NT2/D1 (cell line): ENCODE measurements at regions not wholly inside any gene's neighbourhood (a gene's known extent, or its start where the extent isn't known, plus 50 kb on each side); places are given as distances from the start of the nearest gene placed in this dataset.

Experiments
- DNase-seq: peaks from one replicate; pipeline ENCODE4 v3.0.0-alpha.2; 2011; ENCODE audit warnings: low read depth, low spot score
- H3K27me3 ChIP-seq: 2 replicates; pipeline ENCODE4 v1.6.0; 2011; ENCODE audit warnings: mild to moderate bottlenecking; ENCODE audit not compliant: insufficient read length, insufficient read depth
- H3K36me3 ChIP-seq: 2 replicates; pipeline ENCODE4 v1.6.1; 2011; ENCODE audit warnings: mild to moderate bottlenecking, low read length, mixed read lengths; ENCODE audit not compliant: insufficient read depth, insufficient read length
- H3K4me1 ChIP-seq: 2 replicates; pipeline ENCODE4 v1.5.1; 2011; ENCODE audit not compliant: insufficient read depth, insufficient read length
- H3K4me3 ChIP-seq: 2 replicates; pipeline ENCODE4 v1.5.1; 2011; ENCODE audit warnings: low read depth; ENCODE audit not compliant: insufficient read length
- H3K9ac ChIP-seq: 2 replicates; pipeline ENCODE4 v1.6.0; 2011; ENCODE audit warnings: low read depth; ENCODE audit not compliant: insufficient read length
- H3K9me3 ChIP-seq: 2 replicates; pipeline ENCODE4 v1.5.1; 2011; ENCODE audit warnings: mild to moderate bottlenecking, low read length; ENCODE audit not compliant: insufficient read depth
- SUZ12 ChIP-seq: IDR thresholded peaks from 2 replicates; pipeline ENCODE4 v1.6.1; 2011; ENCODE audit not compliant: insufficient read length, insufficient read depth; ENCODE audit errors: extremely low read depth
- YY1 ChIP-seq: IDR thresholded peaks from 2 replicates; pipeline ENCODE4 v1.6.1; 2011; ENCODE audit not compliant: insufficient read length, insufficient read depth
- ZNF274 ChIP-seq: IDR thresholded peaks from 2 replicates; pipeline ENCODE4 v1.6.1; 2011; ENCODE audit warnings: mild to moderate bottlenecking, low read depth, low read length

DNA sequence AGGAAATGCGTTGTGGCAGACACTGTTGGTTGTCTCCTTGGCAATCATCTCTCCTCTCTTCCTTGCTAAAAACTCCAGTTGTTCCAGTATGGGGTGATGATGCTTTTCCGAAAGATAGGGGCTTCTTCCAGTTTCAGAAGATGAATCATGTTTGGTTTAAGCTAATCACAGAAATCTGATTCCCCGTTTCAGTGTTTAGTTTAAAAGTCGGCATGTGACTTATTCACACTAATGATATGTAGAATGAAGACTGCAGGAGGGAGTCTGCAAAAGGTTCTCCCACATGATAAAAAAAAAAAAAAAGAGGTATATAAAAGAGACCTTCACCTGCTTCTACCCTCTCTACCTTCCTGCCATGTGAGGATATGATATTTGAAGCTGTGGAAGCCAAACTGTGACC, 239.0 kb upstream of the SIX2 start:
- DNase-seq: no peak
- H3K9ac ChIP-seq: no peak overlapping the region
- no peak overlapping the region for H3K4me3 ChIP-seq
- H3K4me1 ChIP-seq: no peaks in the 10 kb centered on the region
- H3K36me3 ChIP-seq: no peaks in the 10 kb centered on the region
- no peaks in the 10 kb centered on the region for H3K9me3 ChIP-seq
- H3K27me3 ChIP-seq: no peaks in the 10 kb centered on the region
- TF ChIP-seq YY1: no peak
- no peak for TF ChIP-seq ZNF274
- TF ChIP-seq SUZ12: no peak

DNA sequence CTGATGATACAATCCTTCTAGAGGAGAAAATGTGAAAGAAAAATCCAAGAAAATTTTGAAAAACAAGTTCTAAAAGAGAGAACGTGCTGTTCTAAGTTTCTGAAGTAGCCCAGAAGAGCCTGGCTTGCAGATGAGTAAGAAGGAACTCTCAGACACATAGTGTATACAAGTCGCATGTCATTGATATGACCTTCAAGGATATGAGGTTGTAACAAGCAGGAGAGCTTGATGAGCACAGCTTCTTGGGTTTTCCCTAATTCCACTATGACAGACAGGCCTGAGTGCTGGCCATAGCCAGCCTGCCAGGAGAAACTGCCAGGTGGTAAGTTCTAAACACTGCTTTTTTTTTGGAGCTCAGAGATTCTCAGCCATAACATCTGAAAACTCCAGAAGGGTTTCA, 235.7 kb upstream of the SIX2 start:
- Histone ChIP-seq H3K27me3 (no peaks in the 10 kb centered on the region), H3K9me3 (no peaks in the 10 kb centered on the region), H3K4me3 (no peak overlapping the region), H3K9ac (no peak overlapping the region), H3K4me1 (no peaks in the 10 kb centered on the region), H3K36me3 (no peaks in the 10 kb centered on the region)
- TF ChIP-seq SUZ12: no peak
- TF ChIP-seq YY1: no peak
- no peak for DNase-seq

DNA sequence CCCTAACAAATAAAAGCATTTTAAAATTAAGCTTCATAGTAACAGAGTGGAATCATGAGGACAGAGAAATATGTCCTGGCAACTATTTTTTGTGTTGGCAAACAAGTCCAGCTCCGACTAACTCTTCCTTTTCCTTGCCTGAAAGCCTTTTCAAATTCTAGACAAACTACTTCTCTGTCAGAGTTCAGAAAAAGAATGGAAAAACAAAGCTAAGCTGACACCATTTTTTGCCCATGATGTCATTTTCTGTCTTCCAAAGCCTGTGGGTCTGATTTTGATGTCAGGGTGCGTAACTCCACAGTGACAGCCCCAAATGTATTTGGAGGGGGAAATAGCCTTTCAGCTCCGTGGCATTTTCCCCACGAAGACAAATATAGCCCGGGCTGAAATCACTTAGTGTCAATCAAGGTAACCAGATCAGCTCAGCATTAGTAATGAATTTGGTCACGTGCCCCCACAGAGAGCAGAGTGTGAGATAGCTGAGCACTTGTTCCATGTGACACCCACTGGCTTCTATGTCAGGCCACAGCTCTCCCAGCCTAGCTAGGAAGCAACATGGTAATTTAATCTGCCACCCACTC, 233.0 kb upstream of the SIX2 start:
- H3K4me3 ChIP-seq: no peak overlapping the region

DNA sequence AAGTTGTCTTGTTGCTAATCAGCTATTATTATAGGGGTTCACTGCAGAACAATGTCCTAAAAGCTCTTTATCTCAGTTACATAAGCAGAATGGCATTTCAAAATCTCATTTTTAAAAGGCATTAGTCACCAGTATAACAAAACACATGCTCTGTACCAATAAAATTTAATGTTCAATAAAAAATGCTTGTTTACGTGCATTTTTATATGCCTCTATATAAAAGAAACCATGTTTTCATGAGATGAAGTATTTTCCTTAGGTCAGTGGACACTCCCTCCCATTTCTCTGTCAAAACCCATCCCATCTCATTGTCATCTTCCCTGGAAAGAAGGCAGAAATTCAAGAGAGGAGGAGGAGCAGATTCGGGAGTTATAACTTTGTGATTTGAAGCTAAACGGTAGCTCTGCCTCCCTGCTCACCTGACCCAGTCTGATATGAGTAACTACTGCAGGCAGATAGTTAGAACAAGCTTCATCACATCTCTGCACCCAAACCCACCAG, 231.9 kb upstream of the SIX2 start:
- H3K9ac ChIP-seq: no peak overlapping the region
- DNase-seq: no peak
- TF ChIP-seq SUZ12 (no peak), YY1 (no peak), ZNF274 (no peak)

More for the DNA sequence above, 233.0 kb upstream of the SIX2 start:
- Histone ChIP-seq H3K36me3 (no peaks in the 10 kb centered on the region), H3K27me3 (no peaks in the 10 kb centered on the region), H3K4me1 (no peaks in the 10 kb centered on the region), H3K9me3 (no peaks in the 10 kb centered on the region), H3K9ac (no peak overlapping the region)
- TF ChIP-seq SUZ12 (no peak), ZNF274 (no peak), YY1 (no peak)
- no peak for DNase-seq

DNA sequence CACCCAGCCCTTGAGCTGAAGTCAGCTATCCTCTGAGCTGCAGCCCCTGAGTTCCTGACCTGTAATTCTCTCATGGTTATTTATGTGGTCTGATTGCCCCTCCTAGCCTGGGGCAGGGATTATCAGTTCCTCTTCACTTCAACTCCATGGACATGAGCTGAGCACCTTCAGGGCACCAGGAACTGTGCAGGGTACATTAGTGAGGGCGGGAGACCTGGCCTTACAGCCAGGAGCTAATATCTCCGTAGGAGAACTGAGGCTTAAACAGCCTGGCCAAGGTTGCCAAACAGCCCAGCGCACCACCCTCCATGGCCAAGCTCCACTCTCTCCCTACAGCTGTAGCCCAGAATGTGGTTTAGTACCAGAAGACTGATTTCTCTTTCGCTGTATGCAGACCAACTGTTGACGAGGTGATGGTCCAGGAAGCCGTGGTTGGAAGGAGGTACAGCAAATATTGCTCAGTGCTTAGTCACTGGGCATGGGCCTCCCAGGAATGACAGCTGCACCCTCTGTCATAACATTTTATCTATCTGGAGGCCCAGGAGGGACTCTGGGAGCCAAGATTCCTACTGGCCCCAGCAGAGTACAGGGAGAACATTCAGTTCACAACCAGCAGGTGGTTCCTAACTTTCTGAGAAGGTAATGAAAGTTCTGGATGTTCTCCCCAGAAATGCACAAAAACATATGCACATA, 228.7 kb upstream of the SIX2 start:
- H3K4me3 ChIP-seq: no peak overlapping the region

More for the DNA sequence above, 231.9 kb upstream of the SIX2 start:
- Histone ChIP-seq H3K4me1 (no peaks in the 10 kb centered on the region), H3K9me3 (no peaks in the 10 kb centered on the region), H3K4me3 (no peak overlapping the region), H3K36me3 (no peaks in the 10 kb centered on the region), H3K27me3 (no peaks in the 10 kb centered on the region)

DNA sequence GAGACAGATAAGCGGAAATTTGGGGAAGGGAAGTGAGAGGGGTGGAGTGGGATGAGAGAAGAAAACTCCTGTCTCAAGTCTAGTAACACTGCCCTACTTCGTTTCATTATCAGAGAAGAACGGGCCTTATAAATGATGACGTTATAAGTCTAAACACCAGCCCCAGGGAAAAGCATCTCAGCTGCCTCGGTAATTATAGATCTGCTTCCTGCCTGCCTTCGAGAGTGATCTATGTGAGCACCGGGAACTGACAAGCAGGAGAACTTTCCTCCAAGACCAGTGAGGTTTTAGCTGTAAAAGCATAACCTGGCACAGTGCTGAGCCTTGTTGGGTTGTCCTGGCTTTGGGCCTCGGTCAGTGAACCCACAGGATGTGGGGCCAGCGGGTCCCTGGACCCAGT, 227.9 kb upstream of the SIX2 start:
- Histone ChIP-seq H3K36me3 (no peaks in the 10 kb centered on the region), H3K27me3 (no peaks in the 10 kb centered on the region), H3K9me3 (no peaks in the 10 kb centered on the region), H3K4me1 (no peaks in the 10 kb centered on the region), H3K4me3 (no peak overlapping the region), H3K9ac (no peak overlapping the region)
- TF ChIP-seq YY1 (no peak), SUZ12 (no peak), ZNF274 (no peak)
- no peak for DNase-seq

More for the DNA sequence above, 228.7 kb upstream of the SIX2 start:
- H3K9me3 ChIP-seq: no peaks in the 10 kb centered on the region
- TF ChIP-seq YY1 (no peak), SUZ12 (no peak), ZNF274 (no peak)
- H3K27me3 ChIP-seq: no peaks in the 10 kb centered on the region
- H3K36me3 ChIP-seq: no peaks in the 10 kb centered on the region
- DNase-seq: no peak
- H3K4me1 ChIP-seq: no peaks in the 10 kb centered on the region
- H3K9ac ChIP-seq: no peak overlapping the region

DNA sequence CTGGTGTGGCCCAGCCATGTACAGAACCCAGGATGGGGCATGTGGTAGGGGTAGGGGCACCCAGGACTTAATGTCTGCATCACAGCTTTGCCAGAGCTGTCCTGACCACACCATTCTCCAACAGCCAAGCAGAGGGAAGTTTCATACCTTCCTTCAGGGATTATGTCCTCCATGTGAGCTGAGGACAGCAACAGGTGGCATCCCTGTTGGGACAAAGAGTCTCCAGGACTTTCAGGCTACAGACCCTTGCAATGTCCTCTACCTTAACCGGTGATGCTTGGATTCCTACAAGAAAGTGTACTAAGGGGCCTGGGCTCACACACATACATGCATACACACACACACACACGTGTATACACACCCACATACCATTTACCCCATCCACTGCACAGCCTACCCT, 227.0 kb upstream of the SIX2 start:
- no peak overlapping the region for H3K4me3 ChIP-seq
- no peaks in the 10 kb centered on the region for H3K9me3 ChIP-seq
- TF ChIP-seq ZNF274: no peak
- H3K9ac ChIP-seq: no peak overlapping the region
- DNase-seq: no peak
- H3K36me3 ChIP-seq: no peaks in the 10 kb centered on the region
- no peaks in the 10 kb centered on the region for H3K4me1 ChIP-seq
- no peaks in the 10 kb centered on the region for H3K27me3 ChIP-seq
